Stimulated activated memory B cell treated with anti-CD40 and anti-IgM and Interleukin-4, amounts not matched to agents 10 μg/mL and 1 μg/mL and 100 μg/mL, for 72 hours (primary cell): ENCODE measurements at regions not wholly inside any gene's neighbourhood (a gene's known extent, or its start where the extent isn't known, plus 50 kb on each side); places are given as distances from the start of the nearest gene placed in this dataset.

Source experiments
- ATAC-seq: fragments of 150-1000 bp; cut with Tn5 transposase; 2 replicates; pipeline ENCODE4 v1.10.0; 2021
- H3K27ac Mint-ChIP-seq: one replicate; pipeline ENCODE4 v1.8.0; 2022; ENCODE audit warnings: mild to moderate bottlenecking, mixed read lengths
- H3K27me3 Mint-ChIP-seq: one replicate; pipeline ENCODE4 v1.8.0; 2022; ENCODE audit warnings: mixed read lengths
- H3K36me3 Mint-ChIP-seq: one replicate; pipeline ENCODE4 v1.8.0; 2022; ENCODE audit warnings: mixed read lengths
- H3K4me1 Mint-ChIP-seq: one replicate; pipeline ENCODE4 v1.8.0; 2022; ENCODE audit warnings: mixed read lengths
- H3K4me3 Mint-ChIP-seq: one replicate; pipeline ENCODE4 v1.8.0; 2022; ENCODE audit warnings: mild to moderate bottlenecking, moderate library complexity, mixed read lengths
- H3K9me3 Mint-ChIP-seq: one replicate; pipeline ENCODE4 v1.8.0; 2022; ENCODE audit warnings: mixed read lengths

- ATAC-seq, result no peak
- Mint-ChIP-seq H3K4me1 (peaks cover 21% of the 10 kb centered on the region), H3K27me3 (no peaks in the 10 kb centered on the region), H3K36me3 (no peaks in the 10 kb centered on the region), H3K27ac (no peak overlapping the region), H3K4me3 (no peak overlapping the region), H3K9me3 (no peaks in the 10 kb centered on the region)
Observed at GRCh38 chr1:58994664-58995063, 210.8 kb upstream of the JUN start.

GRCh38 chr1:58996341-58997059 is 212.7 kb upstream of the JUN start:
- H3K27me3 Mint-ChIP-seq, result no peaks in the 10 kb centered on the region
- no peak overlapping the region for H3K4me3 Mint-ChIP-seq
- H3K36me3 Mint-ChIP-seq, result no peaks in the 10 kb centered on the region
- no peaks in the 10 kb centered on the region for H3K9me3 Mint-ChIP-seq
- no peak overlapping the region for H3K27ac Mint-ChIP-seq
- no peak for ATAC-seq
- peaks cover 17% of the 10 kb centered on the region for H3K4me1 Mint-ChIP-seq

- ATAC-seq, result no peak
- H3K9me3 Mint-ChIP-seq, result no peaks in the 10 kb centered on the region
- no peak overlapping the region for H3K27ac Mint-ChIP-seq
- H3K27me3 Mint-ChIP-seq, result no peaks in the 10 kb centered on the region
- peaks cover 14% of the 10 kb centered on the region for H3K4me1 Mint-ChIP-seq
- no peak overlapping the region for H3K4me3 Mint-ChIP-seq
- no peaks in the 10 kb centered on the region for H3K36me3 Mint-ChIP-seq
Observed at GRCh38 chr1:58997060-58997411, 213.2 kb upstream of the JUN start.

- Mint-ChIP-seq H3K4me3 (no peak overlapping the region), H3K9me3 (no peaks in the 10 kb centered on the region), H3K27ac (no peak overlapping the region), H3K4me1 (peaks cover 14% of the 10 kb centered on the region), H3K36me3 (no peaks in the 10 kb centered on the region), H3K27me3 (no peaks in the 10 kb centered on the region)
- no peak for ATAC-seq
Observed at GRCh38 chr1:58997637-58998036, 213.8 kb upstream of the JUN start.

GRCh38 chr1:58999676-59000075 is 215.8 kb upstream of the JUN start:
- Mint-ChIP-seq H3K27ac (peak overlapping the region; percentile 5), H3K9me3 (no peaks in the 10 kb centered on the region), H3K4me1 (peaks cover 17% of the 10 kb centered on the region), H3K27me3 (no peaks in the 10 kb centered on the region), H3K4me3 (no peak overlapping the region), H3K36me3 (no peaks in the 10 kb centered on the region)
- no peak for ATAC-seq

GRCh38 chr1:59004755-59005154 is 220.9 kb upstream of the JUN start:
- Mint-ChIP-seq H3K4me1 (peaks cover 48% of the 10 kb centered on the region), H3K9me3 (no peaks in the 10 kb centered on the region), H3K27me3 (no peaks in the 10 kb centered on the region), H3K36me3 (no peaks in the 10 kb centered on the region), H3K4me3 (no peak overlapping the region), H3K27ac (peak overlapping the region; percentile 75)
- ATAC-seq, result no peak

- peak overlapping the region; percentile 75 for H3K27ac Mint-ChIP-seq
- ATAC-seq, result peak; percentile 21
- H3K9me3 Mint-ChIP-seq, result no peaks in the 10 kb centered on the region
- peaks cover 50% of the 10 kb centered on the region for H3K4me1 Mint-ChIP-seq
- H3K4me3 Mint-ChIP-seq, result no peak overlapping the region
- no peaks in the 10 kb centered on the region for H3K36me3 Mint-ChIP-seq
- no peaks in the 10 kb centered on the region for H3K27me3 Mint-ChIP-seq
Observed at GRCh38 chr1:59005491-59006288, 221.8 kb upstream of the JUN start.

- H3K27me3 Mint-ChIP-seq, result no peaks in the 10 kb centered on the region
- no peak for ATAC-seq
- no peaks in the 10 kb centered on the region for H3K36me3 Mint-ChIP-seq
- no peak overlapping the region for H3K4me3 Mint-ChIP-seq
- H3K4me1 Mint-ChIP-seq, result peaks cover 56% of the 10 kb centered on the region
- H3K27ac Mint-ChIP-seq, result peak overlapping the region; percentile 75
- H3K9me3 Mint-ChIP-seq, result no peaks in the 10 kb centered on the region
Observed at GRCh38 chr1:59006289-59006658, 222.4 kb upstream of the JUN start.

- H3K27me3 Mint-ChIP-seq, result no peaks in the 10 kb centered on the region
- H3K4me1 Mint-ChIP-seq, result peaks cover 62% of the 10 kb centered on the region
- H3K36me3 Mint-ChIP-seq, result no peaks in the 10 kb centered on the region
- H3K4me3 Mint-ChIP-seq, result peak overlapping the region; percentile 0
- no peaks in the 10 kb centered on the region for H3K9me3 Mint-ChIP-seq
- ATAC-seq, result no peak
- H3K27ac Mint-ChIP-seq, result peak overlapping the region; percentile 75
Observed at GRCh38 chr1:59006932-59007331, 223.1 kb upstream of the JUN start.

- peaks cover 67% of the 10 kb centered on the region for H3K4me1 Mint-ChIP-seq
- peak overlapping the region; percentile 75 for H3K27ac Mint-ChIP-seq
- H3K4me3 Mint-ChIP-seq, result peak overlapping the region; percentile 0
- no peaks in the 10 kb centered on the region for H3K27me3 Mint-ChIP-seq
- no peaks in the 10 kb centered on the region for H3K36me3 Mint-ChIP-seq
- no peak for ATAC-seq
- H3K9me3 Mint-ChIP-seq, result no peaks in the 10 kb centered on the region
Observed at GRCh38 chr1:59007429-59007819, 223.6 kb upstream of the JUN start.

GRCh38 chr1:59007820-59008598 is 224.2 kb upstream of the JUN start:
- no peaks in the 10 kb centered on the region for H3K36me3 Mint-ChIP-seq
- H3K9me3 Mint-ChIP-seq, result no peaks in the 10 kb centered on the region
- peak overlapping the region; percentile 75 for H3K27ac Mint-ChIP-seq
- ATAC-seq, result peak; percentile 88
- H3K4me1 Mint-ChIP-seq, result peaks cover 73% of the 10 kb centered on the region
- no peaks in the 10 kb centered on the region for H3K27me3 Mint-ChIP-seq
- peak overlapping the region; percentile 5 for H3K4me3 Mint-ChIP-seq

- peak; percentile 52 for ATAC-seq
- Mint-ChIP-seq H3K36me3 (no peaks in the 10 kb centered on the region), H3K27me3 (no peaks in the 10 kb centered on the region), H3K4me3 (peak overlapping the region; percentile 5), H3K4me1 (peaks cover 80% of the 10 kb centered on the region), H3K27ac (peak overlapping the region; percentile 75), H3K9me3 (no peaks in the 10 kb centered on the region)
Observed at GRCh38 chr1:59008599-59009347, 224.9 kb upstream of the JUN start.

GRCh38 chr1:59011663-59012062 is 227.8 kb upstream of the JUN start:
- Mint-ChIP-seq H3K27ac (peak overlapping the region; percentile 71), H3K9me3 (no peaks in the 10 kb centered on the region), H3K27me3 (no peaks in the 10 kb centered on the region), H3K4me3 (no peak overlapping the region), H3K36me3 (no peaks in the 10 kb centered on the region), H3K4me1 (peaks cover 85% of the 10 kb centered on the region)
- ATAC-seq, result no peak

GRCh38 chr1:59012378-59012777 is 228.5 kb upstream of the JUN start:
- H3K4me1 Mint-ChIP-seq, result peaks cover 79% of the 10 kb centered on the region
- ATAC-seq, result no peak
- no peak overlapping the region for H3K4me3 Mint-ChIP-seq
- no peaks in the 10 kb centered on the region for H3K27me3 Mint-ChIP-seq
- H3K36me3 Mint-ChIP-seq, result no peaks in the 10 kb centered on the region
- peak overlapping the region; percentile 71 for H3K27ac Mint-ChIP-seq
- no peaks in the 10 kb centered on the region for H3K9me3 Mint-ChIP-seq
